ENCODE measurements at regions not wholly inside any gene's neighbourhood (a gene's known extent, or its start where the extent isn't known, plus 50 kb on each side); places are given as distances from the start of the nearest gene placed in this dataset.

DNA sequence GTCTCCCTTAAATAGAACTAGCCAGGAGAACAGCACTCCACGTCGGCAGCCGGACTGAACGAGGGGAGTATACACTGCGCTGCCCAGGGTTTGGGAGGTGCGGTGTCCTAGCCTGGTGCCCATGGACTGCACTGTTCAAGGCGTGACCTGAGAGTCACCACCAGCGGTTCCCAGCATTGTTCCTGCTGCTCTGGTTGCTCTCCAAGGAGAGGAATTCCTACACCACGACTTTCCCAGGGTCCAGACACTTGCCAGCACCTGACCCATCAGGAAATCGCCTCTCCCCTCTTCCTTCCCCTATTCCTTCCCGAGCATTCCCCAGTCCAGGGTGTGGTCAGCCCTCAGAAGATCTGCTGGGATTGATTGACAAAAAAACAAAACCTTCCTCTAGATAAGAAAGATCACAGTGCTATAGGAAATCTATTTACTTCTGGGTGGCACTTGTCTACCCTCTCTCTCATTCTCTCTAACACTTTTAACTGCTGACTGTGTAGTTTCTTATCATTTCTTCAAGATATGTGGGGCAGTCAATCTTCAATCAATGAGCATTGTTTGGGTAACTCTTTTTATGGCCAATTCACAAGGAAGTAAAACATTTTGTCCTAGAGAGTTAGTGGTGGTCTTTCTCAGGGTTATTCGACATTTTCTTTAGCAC lies 297.8 kb upstream of the ACTBL2 start:
- no peaks in the 10 kb centered on the region for H3K36me3 Mint-ChIP-seq
- H3K9me3 Mint-ChIP-seq (ENCODE audit: low read depth), result no peaks in the 10 kb centered on the region
- H3K27me3 Mint-ChIP-seq, result no peaks in the 10 kb centered on the region
- no peak overlapping the region for H3K27ac Mint-ChIP-seq
- H3K4me1 Mint-ChIP-seq (ENCODE audit: low read depth), result no peaks in the 10 kb centered on the region
- no peak overlapping the region for H3K4me3 Mint-ChIP-seq

DNA sequence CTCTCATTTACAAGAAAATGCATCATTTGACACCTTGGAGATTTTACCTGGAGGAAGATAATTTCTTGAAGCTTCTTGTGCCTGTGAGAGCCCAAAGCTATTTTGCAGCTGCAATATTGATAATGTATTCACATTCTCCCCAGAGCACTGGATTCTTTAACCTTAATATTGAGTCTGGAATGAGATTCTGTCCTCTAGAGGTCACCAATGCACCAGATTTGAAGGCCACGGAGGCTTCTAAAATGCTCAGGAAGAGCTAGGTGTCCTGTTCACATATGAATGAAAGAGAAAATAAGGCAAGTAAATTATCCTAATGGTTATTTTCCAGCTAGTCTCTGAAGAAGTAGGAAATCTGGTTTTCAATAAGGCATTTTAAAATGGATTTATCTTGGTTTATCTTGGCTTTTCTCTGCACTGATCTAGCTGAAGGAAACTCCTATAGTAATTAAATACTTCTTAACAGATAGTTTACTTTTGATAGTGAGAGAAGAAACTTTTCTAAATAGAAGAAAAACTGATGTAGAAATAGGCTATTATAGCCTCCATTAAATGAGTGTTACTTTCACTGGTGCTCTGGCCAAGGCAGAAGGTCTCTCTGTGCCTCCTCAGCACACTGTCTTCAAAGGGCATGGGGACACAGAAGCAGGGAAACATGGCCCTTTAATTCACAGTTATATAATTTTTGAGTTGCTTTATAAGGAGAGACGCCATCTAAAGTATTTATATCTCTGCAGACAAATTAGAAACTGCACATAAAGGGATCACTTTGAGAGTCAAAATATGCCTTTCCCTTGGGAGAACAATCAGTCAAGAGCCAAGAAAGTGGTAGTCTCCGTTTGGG lies 297.0 kb upstream of the ACTBL2 start:
- H3K4me3 Mint-ChIP-seq, result no peak overlapping the region
- no peak overlapping the region for H3K27ac Mint-ChIP-seq
- H3K9me3 Mint-ChIP-seq (ENCODE audit: low read depth), result no peaks in the 10 kb centered on the region
- H3K4me1 Mint-ChIP-seq (ENCODE audit: low read depth), result no peaks in the 10 kb centered on the region
- H3K36me3 Mint-ChIP-seq, result no peaks in the 10 kb centered on the region
- H3K27me3 Mint-ChIP-seq, result no peaks in the 10 kb centered on the region

DNA sequence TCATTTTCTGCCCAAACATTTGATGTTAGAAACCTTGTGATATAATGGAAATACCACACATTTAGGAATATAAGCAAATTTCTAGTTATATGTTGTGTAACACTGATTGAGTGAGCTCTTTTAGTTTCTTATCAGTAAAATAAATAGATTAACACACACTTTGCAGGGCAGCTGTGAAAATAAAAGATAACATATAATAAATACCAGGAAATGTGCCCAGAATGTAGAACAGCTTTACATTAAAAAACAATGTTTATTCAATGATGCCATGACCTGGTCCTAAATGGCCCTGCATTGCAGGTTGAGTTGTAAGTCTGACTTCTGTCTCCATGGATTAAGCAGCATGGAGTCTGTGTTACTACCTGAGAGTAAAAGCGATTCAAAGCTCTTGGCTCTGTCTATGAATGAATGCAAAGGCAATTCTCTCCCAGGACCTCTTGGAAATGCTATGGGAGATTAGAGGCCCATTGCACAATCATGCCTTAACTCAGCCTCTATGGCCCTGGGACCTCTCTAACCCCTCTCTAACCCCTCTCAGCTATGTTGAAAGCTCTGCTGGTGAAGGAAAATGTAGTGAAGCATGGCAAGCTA lies 296.0 kb upstream of the ACTBL2 start:
- Mint-ChIP-seq H3K27ac (no peak overlapping the region), H3K36me3 (no peaks in the 10 kb centered on the region), H3K9me3 (ENCODE audit: low read depth) (no peaks in the 10 kb centered on the region), H3K4me1 (ENCODE audit: low read depth) (no peaks in the 10 kb centered on the region), H3K4me3 (no peak overlapping the region), H3K27me3 (no peaks in the 10 kb centered on the region)

DNA sequence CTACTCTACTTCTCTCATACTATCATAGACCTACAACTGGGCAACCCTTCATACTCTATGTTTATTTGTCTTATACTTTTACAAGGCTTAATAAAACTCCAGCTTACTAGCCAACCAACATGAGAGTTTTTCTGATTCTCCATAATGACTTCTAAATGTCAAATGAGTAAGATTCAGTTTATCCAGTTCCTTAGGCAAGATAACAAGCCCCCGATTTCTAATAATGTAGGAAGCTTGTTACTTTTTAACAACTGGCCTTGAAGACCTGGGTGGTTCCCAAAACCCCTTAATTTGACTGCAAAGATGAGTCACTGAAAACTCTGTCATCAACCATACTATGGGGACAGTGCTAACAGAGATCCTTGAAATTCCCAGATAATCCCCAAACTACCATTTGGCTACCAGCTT lies 294.6 kb upstream of the ACTBL2 start:
- H3K4me1 Mint-ChIP-seq (ENCODE audit: low read depth), result no peaks in the 10 kb centered on the region
- H3K4me3 Mint-ChIP-seq, result no peak overlapping the region
- H3K27me3 Mint-ChIP-seq, result no peaks in the 10 kb centered on the region
- no peak overlapping the region for H3K27ac Mint-ChIP-seq
- H3K36me3 Mint-ChIP-seq, result no peaks in the 10 kb centered on the region
- no peaks in the 10 kb centered on the region for H3K9me3 Mint-ChIP-seq (ENCODE audit: low read depth)

DNA sequence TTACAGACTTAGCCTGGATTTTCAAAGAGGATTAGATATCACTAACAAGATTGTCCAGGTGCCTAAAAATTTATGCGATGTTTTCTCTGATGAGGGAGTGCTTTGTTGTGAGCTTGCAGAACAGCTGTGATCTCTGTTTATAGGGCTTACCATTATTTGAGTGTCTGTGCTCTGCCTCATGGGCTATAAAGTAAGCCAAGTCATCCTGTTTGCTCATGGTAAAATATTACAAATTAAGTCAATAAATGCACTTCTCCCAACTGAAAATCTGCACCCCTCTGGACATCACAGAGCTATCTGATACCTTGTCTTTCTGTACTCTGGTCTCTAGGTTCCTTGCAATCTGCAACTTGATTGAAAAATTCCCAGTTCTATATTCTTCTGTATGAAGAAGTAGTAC lies 293.4 kb upstream of the ACTBL2 start:
- H3K4me1 Mint-ChIP-seq (ENCODE audit: low read depth), result no peaks in the 10 kb centered on the region
- H3K27ac Mint-ChIP-seq, result no peak overlapping the region
- H3K4me3 Mint-ChIP-seq, result no peak overlapping the region
- no peaks in the 10 kb centered on the region for H3K27me3 Mint-ChIP-seq
- no peaks in the 10 kb centered on the region for H3K36me3 Mint-ChIP-seq
- no peaks in the 10 kb centered on the region for H3K9me3 Mint-ChIP-seq (ENCODE audit: low read depth)

DNA sequence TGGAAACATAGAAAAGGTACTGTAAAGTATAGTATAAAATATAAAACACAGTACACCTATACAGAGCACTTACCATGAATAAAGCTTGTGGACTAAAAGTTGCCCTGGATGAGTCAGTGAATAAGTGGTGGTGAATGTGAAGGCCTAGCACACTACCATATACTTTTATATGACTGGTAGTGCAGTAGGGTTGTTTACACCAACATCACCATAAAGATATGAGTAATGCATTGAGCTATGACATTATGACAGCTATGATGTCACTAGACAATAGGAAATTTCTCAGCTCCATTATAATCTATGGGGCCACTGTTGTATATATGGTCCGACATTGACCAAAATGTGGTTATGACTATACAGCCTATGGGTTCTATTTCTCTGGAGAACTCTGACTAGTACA lies 291.8 kb upstream of the ACTBL2 start:
- Mint-ChIP-seq H3K36me3 (no peaks in the 10 kb centered on the region), H3K4me3 (no peak overlapping the region), H3K4me1 (ENCODE audit: low read depth) (no peaks in the 10 kb centered on the region), H3K9me3 (ENCODE audit: low read depth) (no peaks in the 10 kb centered on the region), H3K27me3 (no peaks in the 10 kb centered on the region), H3K27ac (no peak overlapping the region)

DNA sequence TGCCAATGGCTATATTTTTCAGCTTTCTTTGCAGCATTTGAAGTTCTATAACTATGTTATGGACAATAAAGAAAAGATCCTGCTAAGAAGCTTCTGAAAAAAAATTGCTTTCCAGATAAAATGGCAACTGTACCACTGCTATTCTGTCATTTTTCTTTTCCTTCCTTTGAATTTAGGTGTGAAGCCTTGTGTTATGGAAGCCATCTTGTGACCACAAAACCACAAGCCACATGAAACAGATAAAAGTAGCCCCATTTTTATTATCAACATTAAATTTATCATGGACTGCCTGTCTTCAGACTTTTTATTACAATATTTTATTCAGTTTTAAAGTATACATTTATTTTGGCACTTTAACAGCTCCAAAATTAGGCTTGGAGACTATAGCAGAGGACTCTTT lies 289.9 kb upstream of the ACTBL2 start:
- no peak overlapping the region for H3K4me3 Mint-ChIP-seq
- H3K36me3 Mint-ChIP-seq, result no peaks in the 10 kb centered on the region
- H3K4me1 Mint-ChIP-seq (ENCODE audit: low read depth), result no peaks in the 10 kb centered on the region
- H3K27ac Mint-ChIP-seq, result no peak overlapping the region
- H3K9me3 Mint-ChIP-seq (ENCODE audit: low read depth), result no peaks in the 10 kb centered on the region
- peaks cover 4% of the 10 kb centered on the region for H3K27me3 Mint-ChIP-seq

DNA sequence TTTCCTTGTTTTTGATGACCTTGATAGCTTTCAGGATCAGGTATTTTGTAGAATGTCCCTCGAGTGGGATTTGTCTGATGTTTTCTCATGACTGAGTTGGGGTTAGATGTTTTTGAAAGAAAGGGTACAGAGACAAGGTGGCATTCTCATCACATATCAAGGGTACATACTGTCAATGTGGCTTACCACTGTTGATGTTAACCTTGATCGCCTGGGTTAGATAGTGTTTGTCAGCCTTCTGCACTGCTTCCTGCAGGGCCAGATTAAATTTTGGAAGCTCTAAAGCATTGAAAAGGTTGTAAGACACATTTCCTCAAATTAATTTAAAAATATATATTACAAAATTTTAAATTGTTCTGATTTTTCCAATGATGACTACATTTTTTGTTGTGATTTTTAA lies 287.4 kb upstream of the ACTBL2 start:
- Mint-ChIP-seq H3K4me1 (ENCODE audit: low read depth) (no peaks in the 10 kb centered on the region), H3K9me3 (ENCODE audit: low read depth) (no peaks in the 10 kb centered on the region), H3K4me3 (no peak overlapping the region), H3K36me3 (no peaks in the 10 kb centered on the region), H3K27ac (no peak overlapping the region), H3K27me3 (peaks cover 4% of the 10 kb centered on the region)

DNA sequence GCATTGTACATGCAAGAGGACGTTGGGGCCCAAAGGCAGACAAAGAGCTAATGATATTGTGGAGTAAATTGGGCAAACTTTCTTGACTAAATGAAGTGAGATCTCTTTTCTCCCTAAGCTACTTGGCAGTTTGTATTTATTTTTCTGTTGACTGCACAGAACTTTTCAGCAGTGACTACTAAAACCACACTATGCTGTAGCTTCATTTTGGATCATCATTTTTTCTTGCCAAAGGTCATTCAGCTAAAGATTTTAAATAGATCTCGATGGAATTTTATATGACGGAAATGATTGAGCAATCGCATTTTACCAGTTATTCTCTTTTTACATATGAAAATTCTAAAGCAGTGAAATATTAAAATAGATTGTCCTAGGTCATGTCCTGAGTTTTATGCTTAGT lies 286.1 kb upstream of the ACTBL2 start:
- Mint-ChIP-seq H3K27me3 (peaks cover 4% of the 10 kb centered on the region), H3K27ac (no peak overlapping the region), H3K36me3 (no peaks in the 10 kb centered on the region), H3K9me3 (ENCODE audit: low read depth) (no peaks in the 10 kb centered on the region), H3K4me1 (ENCODE audit: low read depth) (no peaks in the 10 kb centered on the region), H3K4me3 (no peak overlapping the region)

DNA sequence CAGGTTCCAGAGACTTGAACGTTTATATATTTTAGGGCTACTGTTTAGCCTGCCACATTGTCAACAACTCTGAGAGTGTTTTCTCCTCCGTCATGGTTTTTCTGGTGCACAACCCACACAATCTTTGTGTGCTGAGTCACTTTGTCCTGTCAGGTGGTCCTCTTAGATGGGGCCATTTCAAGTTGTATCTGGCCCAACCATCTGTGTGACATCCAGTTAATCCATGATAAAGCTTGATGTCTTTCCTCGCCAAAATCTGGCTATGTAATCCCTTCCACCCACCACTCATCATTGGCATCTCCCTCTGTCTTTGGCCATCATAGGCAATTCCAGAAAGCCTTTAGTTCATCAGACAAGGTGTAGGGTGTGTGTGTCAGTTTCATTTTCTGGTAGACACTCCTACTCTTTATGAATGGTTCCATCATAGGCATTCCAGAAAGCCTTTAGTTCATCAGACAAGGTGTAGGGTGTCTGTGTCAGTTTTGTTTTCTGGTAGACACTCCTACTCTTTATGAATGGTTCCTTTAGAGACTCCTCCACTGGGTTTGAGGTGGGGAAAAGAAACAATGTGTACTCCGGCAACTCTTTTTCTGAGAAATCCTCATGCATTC lies 282.0 kb upstream of the ACTBL2 start:
- H3K36me3 Mint-ChIP-seq, result no peaks in the 10 kb centered on the region
- no peaks in the 10 kb centered on the region for H3K4me1 Mint-ChIP-seq (ENCODE audit: low read depth)
- no peak overlapping the region for H3K27ac Mint-ChIP-seq
- no peaks in the 10 kb centered on the region for H3K9me3 Mint-ChIP-seq (ENCODE audit: low read depth)
- H3K4me3 Mint-ChIP-seq, result no peak overlapping the region
- peaks cover 4% of the 10 kb centered on the region for H3K27me3 Mint-ChIP-seq

DNA sequence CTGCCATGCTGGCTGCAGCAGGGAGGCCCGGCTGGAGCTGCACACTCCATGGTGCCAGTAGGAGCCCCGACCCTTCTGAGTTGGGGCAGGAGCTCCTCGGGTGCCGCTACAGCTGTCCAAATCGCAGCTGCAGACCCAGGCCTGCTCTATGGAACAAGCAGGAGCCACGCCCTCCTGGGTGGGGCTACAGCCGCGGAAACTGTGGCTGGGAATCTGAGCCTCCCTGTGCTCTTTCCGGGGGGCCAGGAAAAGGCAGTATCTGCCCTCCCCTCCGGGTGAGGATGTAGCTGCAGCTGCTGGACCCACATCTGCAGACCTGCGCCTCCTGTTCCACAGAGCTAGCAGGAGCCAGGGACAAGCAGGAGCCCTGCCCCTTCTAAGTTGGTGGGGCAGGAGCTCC lies 278.9 kb upstream of the ACTBL2 start:
- Mint-ChIP-seq H3K4me3 (no peak overlapping the region), H3K9me3 (ENCODE audit: low read depth) (no peaks in the 10 kb centered on the region), H3K36me3 (no peaks in the 10 kb centered on the region), H3K27me3 (no peaks in the 10 kb centered on the region), H3K27ac (no peak overlapping the region), H3K4me1 (ENCODE audit: low read depth) (no peaks in the 10 kb centered on the region)

DNA sequence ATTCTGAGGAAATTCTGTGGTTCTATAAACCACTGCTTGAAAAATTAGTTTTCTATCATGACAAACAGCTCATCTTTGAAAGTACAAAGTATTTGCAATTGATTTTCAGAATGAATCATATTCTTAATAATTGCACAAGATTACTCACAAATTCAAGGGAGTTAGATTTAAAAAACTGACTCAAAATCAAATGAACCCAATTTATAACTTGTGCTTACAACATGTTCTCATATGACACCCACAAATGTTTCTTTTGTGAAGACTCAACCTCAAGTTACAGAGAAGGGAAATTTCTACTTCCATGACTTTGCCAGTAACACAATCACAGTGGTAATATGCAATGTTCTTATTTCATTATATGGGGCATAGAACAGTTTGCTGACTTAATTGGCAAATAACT lies 272.0 kb upstream of the ACTBL2 start:
- Mint-ChIP-seq H3K27ac (no peak overlapping the region), H3K4me3 (no peak overlapping the region), H3K4me1 (ENCODE audit: low read depth) (no peaks in the 10 kb centered on the region), H3K27me3 (peaks cover 3% of the 10 kb centered on the region), H3K36me3 (no peaks in the 10 kb centered on the region), H3K9me3 (ENCODE audit: low read depth) (no peaks in the 10 kb centered on the region)

DNA sequence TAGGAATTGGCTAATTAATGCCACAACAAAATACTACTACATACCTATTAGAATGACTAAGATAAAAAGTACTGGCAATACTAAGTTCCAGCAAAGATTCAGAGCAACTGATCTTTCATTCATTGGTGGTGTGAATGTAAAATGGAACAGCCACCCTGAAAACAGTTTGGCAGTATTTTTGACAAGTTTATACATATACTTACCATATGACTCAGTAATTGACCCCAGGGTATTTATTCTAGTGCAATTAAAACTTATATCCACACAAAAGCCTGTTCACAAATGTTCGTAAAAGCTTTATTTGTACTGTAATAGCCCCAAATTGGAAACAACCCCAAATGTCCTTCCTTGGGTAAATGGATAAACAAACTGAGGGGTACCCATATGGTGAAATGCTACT lies 270.8 kb upstream of the ACTBL2 start:
- Mint-ChIP-seq H3K27me3 (peaks cover 5% of the 10 kb centered on the region), H3K4me1 (ENCODE audit: low read depth) (no peaks in the 10 kb centered on the region), H3K36me3 (no peaks in the 10 kb centered on the region), H3K9me3 (ENCODE audit: low read depth) (no peaks in the 10 kb centered on the region), H3K27ac (no peak overlapping the region), H3K4me3 (no peak overlapping the region)

DNA sequence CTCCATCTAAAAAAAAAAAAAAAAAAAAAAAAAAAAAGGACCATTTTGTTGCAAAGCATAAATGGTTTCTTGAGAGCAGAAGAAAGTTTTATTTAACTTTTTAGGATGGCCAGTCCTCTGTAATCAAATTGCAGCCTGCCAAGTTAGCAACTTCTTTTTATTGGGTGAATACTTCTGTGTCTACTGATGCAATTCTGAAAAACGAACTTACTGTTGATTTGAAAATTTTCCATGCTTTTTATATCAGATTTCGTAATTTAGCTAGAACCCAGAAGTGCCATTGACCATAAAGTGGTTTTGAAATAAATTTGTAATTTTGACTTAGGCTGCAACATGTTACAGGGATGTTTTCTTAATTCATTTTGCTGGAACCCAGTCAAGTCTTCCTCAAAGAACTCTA lies 269.1 kb upstream of the ACTBL2 start:
- Mint-ChIP-seq H3K4me3 (no peak overlapping the region), H3K4me1 (ENCODE audit: low read depth) (no peaks in the 10 kb centered on the region), H3K36me3 (no peaks in the 10 kb centered on the region)

DNA sequence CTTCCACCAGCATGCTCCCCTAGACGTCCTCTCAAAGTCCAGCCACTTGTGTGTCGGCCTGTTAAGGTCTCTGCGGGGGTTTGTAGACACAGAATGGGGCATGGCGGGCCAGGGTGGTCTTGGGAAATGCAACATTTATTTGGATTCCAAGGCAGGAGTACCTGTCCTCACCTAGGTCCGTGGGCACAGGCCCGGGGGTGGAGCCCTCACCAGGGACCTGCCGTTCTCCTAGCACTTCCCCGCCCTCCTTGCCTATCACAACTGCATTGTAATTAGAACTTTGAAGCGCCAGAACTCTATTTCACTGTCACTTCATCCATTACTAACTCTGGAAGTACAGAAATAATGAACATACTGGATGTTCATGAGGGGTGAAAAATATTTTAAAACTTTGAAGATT lies 268.3 kb upstream of the ACTBL2 start:
- no peak overlapping the region for H3K27ac Mint-ChIP-seq
- H3K27me3 Mint-ChIP-seq, result peaks cover 10% of the 10 kb centered on the region
- H3K4me3 Mint-ChIP-seq, result no peak overlapping the region
- no peaks in the 10 kb centered on the region for H3K4me1 Mint-ChIP-seq (ENCODE audit: low read depth)
- H3K9me3 Mint-ChIP-seq (ENCODE audit: low read depth), result no peaks in the 10 kb centered on the region
- no peaks in the 10 kb centered on the region for H3K36me3 Mint-ChIP-seq

More for the DNA sequence above, 269.1 kb upstream of the ACTBL2 start:
- Mint-ChIP-seq H3K27ac (no peak overlapping the region), H3K27me3 (peaks cover 10% of the 10 kb centered on the region), H3K9me3 (ENCODE audit: low read depth) (no peaks in the 10 kb centered on the region)
